Vagina (tissue), 2 donors: ENCODE measurements at regions not wholly inside any gene's neighbourhood (a gene's known extent, or its start where the extent isn't known, plus 50 kb on each side); places are given as distances from the start of the nearest gene placed in this dataset.

Experiments used
- CTCF ChIP-seq, 3 experiments: fragments of 450-650 bp in 2 of 3; fragments of 200-600 bp in 1 of 3; sonication (generic) in 1 of 3; IDR thresholded peaks; one replicate each; pipeline ENCODE4 v1.5.1; 2017 to 2019; ENCODE audit warnings: antibody characterized with exemption in 3 of 3, mild to moderate bottlenecking in 2 of 3, moderate library complexity in 2 of 3
- POLR2AphosphoS5 ChIP-seq, 2 donors: sonication (generic); formaldehyde crosslinking; IDR thresholded peaks; one replicate each; pipeline ENCODE4 v1.9.0; 2017; ENCODE audit warnings: antibody characterized with exemption in 2 of 2, mild to moderate bottlenecking in 2 of 2, low read depth in 1 of 2; ENCODE audit not compliant: insufficient read depth in 1 of 2

GRCh38 chr7:25894002-25894901 lies 257.7 kb upstream of the NFE2L3 start:
- TF ChIP-seq POLR2AphosphoS5 (IDR thresholded peaks at IDR 0.05; ENCODE audit: insufficient read depth in 1 of 2, low read depth in 1 of 2) = no peak
- no peak for TF ChIP-seq CTCF (IDR thresholded peaks at IDR 0.05)
